ENCODE measurements at regions not wholly inside any gene's neighbourhood (a gene's known extent, or its start where the extent isn't known, plus 50 kb on each side); places are given as distances from the start of the nearest gene placed in this dataset.

DNA sequence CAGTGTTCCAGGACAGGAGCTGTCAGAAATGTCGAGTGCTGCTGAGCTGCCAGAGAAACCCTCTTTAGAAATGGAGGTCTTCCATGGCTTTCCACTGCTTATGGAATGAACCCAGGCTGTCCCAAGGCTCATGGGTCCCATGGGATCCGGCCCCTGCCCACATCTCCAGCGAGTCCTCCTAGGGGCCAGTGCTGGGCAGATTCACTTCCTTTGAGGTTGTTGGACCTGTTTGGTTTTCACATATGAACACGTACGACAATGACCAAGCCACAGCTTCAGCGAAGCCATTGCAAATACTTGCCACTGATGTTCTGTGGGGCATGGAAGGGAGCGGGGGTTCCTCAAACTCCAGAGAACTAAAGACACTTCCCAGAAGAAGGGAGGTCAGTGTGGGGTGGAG, 483.3 kb downstream of the TBC1D22A start:
- no peaks in the 10 kb centered on the region for H3K36me3 ChIP-seq (ENCODE audit: control insufficient read depth in 5 of 5, insufficient read depth in 5 of 5, low read length in 5 of 5)
- H3K27ac ChIP-seq (ENCODE audit: low read depth, low read length) = no peak overlapping the region
- H3K4me3 ChIP-seq (ENCODE audit: low read depth in 1 of 5, low read length in 5 of 5) = no peak overlapping the region
- H3K27me3 ChIP-seq (ENCODE audit: control insufficient read depth in 5 of 5, insufficient read depth in 4 of 5, low read length in 5 of 5) = peaks cover 0 to 32% (median 18%) of the 10 kb centered on the region in 5 donors
- peaks cover 0 to 3% (median 0%) of the 10 kb centered on the region in 5 donors for H3K9me3 ChIP-seq (ENCODE audit: control insufficient read depth in 5 of 5, low read length in 5 of 5)
- no peaks in the 10 kb centered on the region for H3K4me1 ChIP-seq (ENCODE audit: control insufficient read depth in 5 of 5, insufficient read depth in 5 of 5, low read length in 5 of 5)
- H3K9ac ChIP-seq (ENCODE audit: low read length in 5 of 5) = no peak overlapping the region

DNA sequence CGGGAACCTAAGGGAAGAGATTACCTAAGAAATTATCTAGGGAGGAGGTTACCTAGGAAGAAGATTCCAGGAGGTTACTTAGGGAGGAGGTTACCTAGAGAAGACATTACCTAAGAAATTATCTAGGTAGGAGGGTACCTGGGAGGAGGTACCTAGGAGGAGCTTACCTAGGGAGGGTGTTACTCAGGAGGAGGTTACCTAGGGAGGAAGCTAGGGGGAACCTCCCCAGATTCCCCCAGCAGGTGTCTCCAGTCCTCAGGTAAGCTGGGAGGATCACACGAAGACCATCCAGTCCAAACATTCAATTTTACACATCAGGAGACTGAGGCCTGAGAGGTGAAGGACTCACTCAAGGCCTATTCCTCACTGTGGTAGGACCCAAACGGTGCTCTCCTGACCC, 482.8 kb downstream of the TBC1D22A start:
- Histone ChIP-seq H3K9me3 (ENCODE audit: control insufficient read depth in 5 of 5, low read length in 5 of 5) (peaks cover 0 to 3% (median 0%) of the 10 kb centered on the region in 5 donors), H3K27me3 (ENCODE audit: control insufficient read depth in 5 of 5, insufficient read depth in 4 of 5, low read length in 5 of 5) (peaks cover 0 to 32% (median 16%) of the 10 kb centered on the region in 5 donors), H3K27ac (ENCODE audit: low read depth, low read length) (no peak overlapping the region), H3K36me3 (ENCODE audit: control insufficient read depth in 5 of 5, insufficient read depth in 5 of 5, low read length in 5 of 5) (no peaks in the 10 kb centered on the region), H3K4me3 (ENCODE audit: low read depth in 1 of 5, low read length in 5 of 5) (no peak overlapping the region), H3K9ac (ENCODE audit: low read length in 5 of 5) (no peak overlapping the region), H3K4me1 (ENCODE audit: control insufficient read depth in 5 of 5, insufficient read depth in 5 of 5, low read length in 5 of 5) (no peaks in the 10 kb centered on the region)

DNA sequence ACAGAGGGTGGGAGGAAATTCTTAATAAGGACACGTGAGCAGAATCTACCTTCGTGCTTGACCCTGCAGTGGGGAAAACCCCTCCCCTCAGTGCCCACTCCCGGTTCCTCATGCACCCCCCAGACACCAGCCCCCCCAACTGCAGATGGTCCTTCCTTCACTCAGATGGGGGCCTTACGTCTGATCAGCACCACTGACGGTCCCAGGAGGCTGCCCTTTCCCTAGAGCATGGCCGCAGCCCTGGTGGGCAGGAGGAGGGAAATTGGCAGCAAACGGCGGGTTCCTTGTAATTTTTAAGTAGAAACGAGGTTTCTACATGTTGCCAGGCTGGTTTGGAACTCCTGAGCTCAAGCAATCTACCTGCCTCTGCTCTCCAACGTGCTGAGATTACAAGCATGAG, 477.7 kb downstream of the TBC1D22A start:
- peaks cover 0 to 15% (median 7%) of the 10 kb centered on the region in 5 donors for H3K27me3 ChIP-seq (ENCODE audit: control insufficient read depth in 5 of 5, insufficient read depth in 4 of 5, low read length in 5 of 5)
- no peaks in the 10 kb centered on the region for H3K36me3 ChIP-seq (ENCODE audit: control insufficient read depth in 5 of 5, insufficient read depth in 5 of 5, low read length in 5 of 5)
- no peaks in the 10 kb centered on the region for H3K9me3 ChIP-seq (ENCODE audit: control insufficient read depth in 5 of 5, low read length in 5 of 5)
- no peak overlapping the region for H3K9ac ChIP-seq (ENCODE audit: low read length in 5 of 5)
- H3K4me3 ChIP-seq (ENCODE audit: low read depth in 1 of 5, low read length in 5 of 5) = no peak overlapping the region
- no peaks in the 10 kb centered on the region for H3K4me1 ChIP-seq (ENCODE audit: control insufficient read depth in 5 of 5, insufficient read depth in 5 of 5, low read length in 5 of 5)
- no peak overlapping the region for H3K27ac ChIP-seq (ENCODE audit: low read depth, low read length)

DNA sequence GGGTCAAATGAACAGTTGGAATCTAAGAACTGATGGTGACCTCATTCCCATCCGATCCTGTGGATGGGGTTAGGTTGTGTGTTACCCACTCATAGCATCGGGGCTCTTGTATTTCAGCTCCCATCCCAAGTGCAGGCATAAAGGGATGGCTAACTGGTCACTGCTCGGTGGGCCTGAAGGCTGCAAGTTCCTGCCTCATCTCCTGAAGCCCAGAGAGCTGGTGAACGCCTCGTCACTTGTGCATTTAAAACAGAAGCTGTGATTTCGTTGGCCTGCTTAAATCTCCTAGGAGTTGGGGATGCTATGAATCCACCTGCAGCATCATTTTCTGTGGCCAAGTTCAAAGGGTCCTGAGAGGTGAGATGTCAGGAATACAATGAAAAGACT, 477.0 kb downstream of the TBC1D22A start:
- H3K36me3 ChIP-seq (ENCODE audit: control insufficient read depth in 5 of 5, insufficient read depth in 5 of 5, low read length in 5 of 5) = no peaks in the 10 kb centered on the region
- H3K4me1 ChIP-seq (ENCODE audit: control insufficient read depth in 5 of 5, insufficient read depth in 5 of 5, low read length in 5 of 5) = no peaks in the 10 kb centered on the region
- H3K9ac ChIP-seq (ENCODE audit: low read length in 5 of 5) = no peak overlapping the region
- H3K27me3 ChIP-seq (ENCODE audit: control insufficient read depth in 5 of 5, insufficient read depth in 4 of 5, low read length in 5 of 5) = peaks cover 0 to 11% (median 7%) of the 10 kb centered on the region in 5 donors
- H3K9me3 ChIP-seq (ENCODE audit: control insufficient read depth in 5 of 5, low read length in 5 of 5) = no peaks in the 10 kb centered on the region
- H3K4me3 ChIP-seq (ENCODE audit: low read depth in 1 of 5, low read length in 5 of 5) = no peak overlapping the region
- H3K27ac ChIP-seq (ENCODE audit: low read depth, low read length) = no peak overlapping the region

DNA sequence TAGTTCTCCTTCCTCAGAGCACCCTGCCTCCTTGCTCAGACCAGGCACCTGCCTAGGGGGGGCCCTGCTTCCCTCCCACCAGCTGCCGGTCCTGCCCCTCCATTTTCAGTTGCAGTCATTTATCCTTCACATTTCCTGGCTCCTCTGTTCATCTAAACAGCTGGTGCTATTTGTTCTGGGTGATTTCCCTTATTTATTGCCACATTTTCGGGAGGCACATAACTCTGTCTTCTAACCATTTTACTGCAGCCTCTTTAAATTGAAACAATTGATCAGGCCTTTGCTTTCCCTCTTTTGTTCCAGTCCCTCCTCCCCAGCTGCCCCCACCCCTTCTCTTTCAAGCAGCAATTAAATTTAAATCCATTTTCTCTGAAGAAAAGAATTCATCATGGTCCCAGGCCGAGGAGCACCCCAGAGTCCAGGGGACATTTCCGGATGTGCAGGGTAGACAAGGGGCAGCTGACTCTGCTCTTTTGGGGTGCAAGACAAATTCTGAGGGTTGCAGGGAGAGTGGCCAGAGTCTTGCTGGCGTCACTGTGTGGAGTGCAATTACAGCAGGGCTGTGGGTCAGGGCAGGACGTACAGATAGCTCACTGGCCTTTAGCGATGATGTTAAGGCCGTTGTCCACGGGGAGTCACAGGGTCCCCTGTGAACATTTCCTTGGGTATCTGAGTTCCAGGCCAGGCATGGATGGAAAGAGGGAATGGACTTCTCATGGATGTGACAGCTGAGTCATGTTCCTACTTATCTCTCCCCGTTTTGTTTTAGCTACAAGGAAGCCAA, 476.4 kb downstream of the TBC1D22A start:
- H3K27ac ChIP-seq (ENCODE audit: low read depth, low read length) = no peak overlapping the region
- no peaks in the 10 kb centered on the region for H3K36me3 ChIP-seq (ENCODE audit: control insufficient read depth in 5 of 5, insufficient read depth in 5 of 5, low read length in 5 of 5)
- H3K27me3 ChIP-seq (ENCODE audit: control insufficient read depth in 5 of 5, insufficient read depth in 4 of 5, low read length in 5 of 5) = peaks cover 0 to 11% (median 3%) of the 10 kb centered on the region in 5 donors
- no peaks in the 10 kb centered on the region for H3K4me1 ChIP-seq (ENCODE audit: control insufficient read depth in 5 of 5, insufficient read depth in 5 of 5, low read length in 5 of 5)
- H3K9me3 ChIP-seq (ENCODE audit: control insufficient read depth in 5 of 5, low read length in 5 of 5) = peaks cover 0 to 2% (median under 1%) of the 10 kb centered on the region in 5 donors
- H3K4me3 ChIP-seq (ENCODE audit: low read depth in 1 of 5, low read length in 5 of 5) = no peak overlapping the region
- H3K9ac ChIP-seq (ENCODE audit: low read length in 5 of 5) = no peak overlapping the region

DNA sequence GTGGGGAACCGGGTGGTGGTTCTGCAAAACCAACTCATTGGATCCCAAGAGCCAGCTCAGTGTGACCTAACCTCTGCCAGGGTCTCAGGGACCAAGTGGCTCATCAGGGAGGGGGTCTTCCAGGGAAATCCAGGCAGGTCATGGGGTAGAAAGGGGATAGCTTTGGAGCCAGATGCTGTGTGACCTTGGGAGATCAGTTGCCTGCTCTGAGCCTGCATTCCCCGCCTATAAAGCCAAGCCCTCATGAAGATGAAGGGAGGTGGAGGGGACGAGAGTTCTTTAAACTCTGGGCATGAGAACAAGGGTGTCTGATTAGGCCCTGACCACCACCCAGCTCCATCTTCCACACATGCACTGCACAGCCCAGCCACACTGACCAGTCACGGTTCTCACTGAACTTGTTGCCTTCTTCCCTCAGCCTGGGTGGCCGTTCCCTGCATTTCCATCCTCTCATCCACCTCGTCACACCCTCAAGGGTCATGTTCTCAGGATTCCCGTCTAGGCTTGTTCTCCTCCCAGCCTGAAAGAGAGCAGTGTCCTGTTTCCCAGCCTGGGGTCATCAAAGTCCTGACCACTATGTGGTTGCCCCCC, 475.5 kb downstream of the TBC1D22A start:
- no peak overlapping the region for H3K27ac ChIP-seq (ENCODE audit: low read depth, low read length)
- H3K36me3 ChIP-seq (ENCODE audit: control insufficient read depth in 5 of 5, insufficient read depth in 5 of 5, low read length in 5 of 5) = no peaks in the 10 kb centered on the region
- H3K27me3 ChIP-seq (ENCODE audit: control insufficient read depth in 5 of 5, insufficient read depth in 4 of 5, low read length in 5 of 5) = peaks cover 0 to 14% (median 3%) of the 10 kb centered on the region in 5 donors
- H3K4me1 ChIP-seq (ENCODE audit: control insufficient read depth in 5 of 5, insufficient read depth in 5 of 5, low read length in 5 of 5) = no peaks in the 10 kb centered on the region
- peaks cover 2 to 11% (median 8%) of the 10 kb centered on the region in 5 donors for H3K9me3 ChIP-seq (ENCODE audit: control insufficient read depth in 5 of 5, low read length in 5 of 5)
- H3K9ac ChIP-seq (ENCODE audit: low read length in 5 of 5) = no peak overlapping the region
- H3K4me3 ChIP-seq (ENCODE audit: low read depth in 1 of 5, low read length in 5 of 5) = no peak overlapping the region

DNA sequence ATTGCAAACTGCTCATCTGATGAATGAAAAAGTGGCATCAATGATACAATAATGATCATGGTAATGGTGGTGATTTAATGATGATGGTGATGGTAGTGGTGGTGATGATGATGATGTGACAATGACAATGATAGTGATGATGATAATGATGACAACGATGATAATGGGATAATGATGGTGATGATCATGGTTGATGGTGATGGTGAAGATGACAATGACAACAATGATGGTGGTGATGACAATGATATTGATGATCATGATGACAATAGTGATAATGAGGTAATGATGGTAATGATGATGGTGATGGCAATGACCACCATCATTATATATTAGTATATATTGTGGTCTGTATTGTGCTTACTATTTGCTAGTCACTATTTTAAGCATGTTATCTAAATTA, 474.3 kb downstream of the TBC1D22A start:
- no peaks in the 10 kb centered on the region for H3K4me1 ChIP-seq (ENCODE audit: control insufficient read depth in 5 of 5, insufficient read depth in 5 of 5, low read length in 5 of 5)
- H3K9ac ChIP-seq (ENCODE audit: low read length in 5 of 5) = no peak overlapping the region
- H3K27me3 ChIP-seq (ENCODE audit: control insufficient read depth in 5 of 5, insufficient read depth in 4 of 5, low read length in 5 of 5) = peaks cover 0 to 14% (median 3%) of the 10 kb centered on the region in 5 donors
- H3K27ac ChIP-seq (ENCODE audit: low read depth, low read length) = no peak overlapping the region
- H3K36me3 ChIP-seq (ENCODE audit: control insufficient read depth in 5 of 5, insufficient read depth in 5 of 5, low read length in 5 of 5) = no peaks in the 10 kb centered on the region
- H3K9me3 ChIP-seq (ENCODE audit: control insufficient read depth in 5 of 5, low read length in 5 of 5) = peaks cover 2 to 16% (median 14%) of the 10 kb centered on the region in 5 donors
- H3K4me3 ChIP-seq (ENCODE audit: low read depth in 1 of 5, low read length in 5 of 5) = no peak overlapping the region

DNA sequence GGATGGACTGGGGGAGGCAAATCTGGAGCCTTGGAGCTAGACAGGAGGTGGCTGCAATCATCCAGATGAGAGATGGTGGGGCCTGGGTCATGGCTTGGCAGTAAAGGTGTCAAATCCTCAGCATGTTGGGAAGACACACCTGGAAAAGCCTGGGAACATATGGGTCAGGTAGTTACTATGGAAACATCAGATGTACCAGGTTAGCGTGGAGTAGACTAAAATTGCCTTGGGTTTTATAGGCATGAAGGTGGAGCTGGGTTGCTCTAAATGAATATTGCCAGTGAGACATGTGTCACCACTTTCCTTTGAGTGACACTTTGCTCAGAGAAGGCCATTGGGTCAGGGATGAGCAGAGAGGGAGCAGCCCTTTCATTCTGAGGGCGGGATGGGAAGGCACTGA, 473.7 kb downstream of the TBC1D22A start:
- no peak overlapping the region for H3K4me3 ChIP-seq (ENCODE audit: low read depth in 1 of 5, low read length in 5 of 5)
- no peaks in the 10 kb centered on the region for H3K4me1 ChIP-seq (ENCODE audit: control insufficient read depth in 5 of 5, insufficient read depth in 5 of 5, low read length in 5 of 5)
- H3K27me3 ChIP-seq (ENCODE audit: control insufficient read depth in 5 of 5, insufficient read depth in 4 of 5, low read length in 5 of 5) = peaks cover 0 to 14% (median 3%) of the 10 kb centered on the region in 5 donors
- H3K36me3 ChIP-seq (ENCODE audit: control insufficient read depth in 5 of 5, insufficient read depth in 5 of 5, low read length in 5 of 5) = no peaks in the 10 kb centered on the region
- H3K27ac ChIP-seq (ENCODE audit: low read depth, low read length) = no peak overlapping the region
- no peak overlapping the region for H3K9ac ChIP-seq (ENCODE audit: low read length in 5 of 5)
- H3K9me3 ChIP-seq (ENCODE audit: control insufficient read depth in 5 of 5, low read length in 5 of 5) = peaks cover 2 to 16% (median 14%) of the 10 kb centered on the region in 5 donors

DNA sequence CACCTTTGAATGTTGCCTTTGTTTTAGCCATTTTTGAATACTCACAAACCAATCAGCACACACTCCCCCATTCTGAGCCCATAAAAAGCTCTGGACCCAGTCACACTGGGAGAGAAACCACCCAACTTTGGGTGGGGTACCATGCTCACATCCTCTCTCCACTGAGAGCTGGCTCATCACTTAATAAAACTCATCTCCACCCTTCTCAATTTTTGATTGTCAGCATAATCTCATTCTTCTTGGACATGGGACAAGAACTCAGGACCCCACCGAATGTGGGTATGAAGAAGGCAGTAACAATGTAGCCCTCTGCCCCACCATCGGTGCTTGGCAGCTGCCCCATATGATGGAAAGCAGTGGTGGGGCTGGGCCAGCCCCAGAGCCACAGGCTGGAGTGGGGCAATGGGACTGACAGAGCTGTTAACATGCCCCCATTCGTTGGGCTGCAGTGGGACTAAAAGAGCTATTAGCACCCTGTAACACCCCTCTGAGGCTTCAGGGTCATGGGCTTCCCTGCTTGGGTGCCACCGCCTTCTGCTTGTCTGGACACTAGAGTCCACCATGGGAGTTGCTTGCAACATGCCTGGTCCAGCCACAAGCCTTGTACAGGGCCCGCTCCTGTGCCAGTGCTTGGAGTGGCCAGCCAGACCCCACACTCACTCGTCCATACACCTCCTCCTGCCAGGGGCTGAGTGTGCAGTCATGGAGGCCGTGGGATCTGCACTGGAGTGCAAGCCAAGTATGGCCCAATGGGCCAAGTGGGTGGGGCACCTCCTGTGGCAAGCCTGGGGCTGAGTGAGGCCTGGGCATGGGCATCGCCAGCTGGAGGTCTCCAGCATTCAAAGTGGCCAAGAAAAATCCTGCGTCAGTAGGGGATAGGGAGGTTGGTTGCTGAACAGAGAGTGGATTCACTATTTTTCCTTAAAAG, 471.1 kb downstream of the TBC1D22A start:
- H3K36me3 ChIP-seq (ENCODE audit: control insufficient read depth in 5 of 5, insufficient read depth in 5 of 5, low read length in 5 of 5) = no peaks in the 10 kb centered on the region
- H3K9me3 ChIP-seq (ENCODE audit: control insufficient read depth in 5 of 5, low read length in 5 of 5) = peaks cover 2 to 16% (median 14%) of the 10 kb centered on the region in 5 donors
- peaks cover 0 to 7% (median 3%) of the 10 kb centered on the region in 5 donors for H3K27me3 ChIP-seq (ENCODE audit: control insufficient read depth in 5 of 5, insufficient read depth in 4 of 5, low read length in 5 of 5)
- no peak overlapping the region for H3K27ac ChIP-seq (ENCODE audit: low read depth, low read length)
- H3K9ac ChIP-seq (ENCODE audit: low read length in 5 of 5) = no peak overlapping the region
- H3K4me3 ChIP-seq (ENCODE audit: low read depth in 1 of 5, low read length in 5 of 5) = no peak overlapping the region
- no peaks in the 10 kb centered on the region for H3K4me1 ChIP-seq (ENCODE audit: control insufficient read depth in 5 of 5, insufficient read depth in 5 of 5, low read length in 5 of 5)
